Nephron (organoid): ENCODE measurements at regions not wholly inside any gene's neighbourhood (a gene's known extent, or its start where the extent isn't known, plus 50 kb on each side); places are given as distances from the start of the nearest gene placed in this dataset.

Source experiments
- H3K27ac Mint-ChIP-seq, 3 experiments: 2 replicates each; pipeline ENCODE4 v1.8.0; 2020; ENCODE audit warnings: mixed read lengths in 3 of 3, mild to moderate bottlenecking in 2 of 3, moderate library complexity in 1 of 3
- H3K27me3 Mint-ChIP-seq: 2 replicates; pipeline ENCODE4 v1.8.0; 2021; ENCODE audit warnings: low read depth, mild to moderate bottlenecking, moderate library complexity, mixed read lengths
- H3K36me3 Mint-ChIP-seq: 2 replicates; pipeline ENCODE4 v1.8.0; 2020; ENCODE audit warnings: low read depth, mixed read lengths
- H3K4me1 Mint-ChIP-seq: 2 replicates; pipeline ENCODE4 v1.8.0; 2020; ENCODE audit warnings: mixed read lengths
- H3K4me3 Mint-ChIP-seq, 3 experiments: 2 replicates each; pipeline ENCODE4 v1.8.0; 2020; ENCODE audit warnings: mild to moderate bottlenecking in 3 of 3, mixed read lengths in 3 of 3, moderate library complexity in 2 of 3
- H3K9me3 Mint-ChIP-seq: 2 replicates; pipeline ENCODE4 v1.8.0; 2020; ENCODE audit warnings: mixed read lengths
- CTCF ChIP-seq, 3 experiments: fragments of 200-600 bp; sonication (generic); IDR thresholded peaks; one replicate each; pipeline ENCODE4 v1.5.0; 2021; ENCODE audit warnings: antibody characterized with exemption in 3 of 3; ENCODE audit not compliant: unreplicated experiment in 3 of 3

DNA sequence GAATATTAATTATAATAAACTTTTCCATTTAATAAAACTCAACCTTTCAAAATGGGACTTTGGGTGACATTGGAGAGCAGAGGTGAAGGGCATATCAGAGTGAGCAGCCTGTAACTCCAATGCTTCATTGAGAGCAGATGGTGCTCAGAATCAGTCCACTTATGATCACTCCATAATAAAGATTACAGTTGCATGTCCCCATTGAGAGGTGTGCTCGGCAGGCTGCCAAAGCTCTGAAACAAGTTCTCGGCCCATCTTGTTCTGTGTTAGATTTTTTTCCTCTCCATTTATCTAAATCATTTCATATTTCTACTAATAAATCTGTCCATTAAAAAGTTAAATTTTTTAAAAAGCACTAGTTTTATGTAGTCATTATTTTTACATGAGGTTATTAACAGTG lies 1786.4 kb upstream of the WWC1 start:
- Mint-ChIP-seq H3K9me3 (no peaks in the 10 kb centered on the region), H3K36me3 (no peaks in the 10 kb centered on the region), H3K27me3 (no peaks in the 10 kb centered on the region), H3K4me1 (peaks cover 5% of the 10 kb centered on the region), H3K4me3 (no peak overlapping the region), H3K27ac (no peak overlapping the region)
- TF ChIP-seq CTCF (IDR thresholded peaks at IDR 0.05; ENCODE audit: unreplicated experiment in 3 of 3), result no peak

- no peaks in the 10 kb centered on the region for H3K27me3 Mint-ChIP-seq
- H3K36me3 Mint-ChIP-seq, result no peaks in the 10 kb centered on the region
- H3K27ac Mint-ChIP-seq, result no peak overlapping the region
- H3K4me3 Mint-ChIP-seq, result no peak overlapping the region
- TF ChIP-seq CTCF (IDR thresholded peaks at IDR 0.05; ENCODE audit: unreplicated experiment in 3 of 3), result no peak
- H3K9me3 Mint-ChIP-seq, result no peaks in the 10 kb centered on the region
- H3K4me1 Mint-ChIP-seq, result peaks cover under 1% of the 10 kb centered on the region
These were observed 1785.9 kb upstream of the WWC1 start for GRCh38 chr5:166505544-166505943.

GRCh38 chr5:166507810-166508425 lies 1783.5 kb upstream of the WWC1 start:
- no peak for TF ChIP-seq CTCF (IDR thresholded peaks at IDR 0.05; ENCODE audit: unreplicated experiment in 3 of 3)
- no peaks in the 10 kb centered on the region for H3K27me3 Mint-ChIP-seq
- H3K4me1 Mint-ChIP-seq, result no peaks in the 10 kb centered on the region
- no peak overlapping the region for H3K4me3 Mint-ChIP-seq
- H3K27ac Mint-ChIP-seq, result no peak overlapping the region
- no peaks in the 10 kb centered on the region for H3K36me3 Mint-ChIP-seq
- H3K9me3 Mint-ChIP-seq, result no peaks in the 10 kb centered on the region

GRCh38 chr5:166509085-166509484 lies 1782.4 kb upstream of the WWC1 start:
- H3K27ac Mint-ChIP-seq, result no peak overlapping the region
- TF ChIP-seq CTCF (IDR thresholded peaks at IDR 0.05; ENCODE audit: unreplicated experiment in 3 of 3), result no peak
- H3K4me3 Mint-ChIP-seq, result no peak overlapping the region
- no peaks in the 10 kb centered on the region for H3K4me1 Mint-ChIP-seq
- H3K36me3 Mint-ChIP-seq, result no peaks in the 10 kb centered on the region
- no peaks in the 10 kb centered on the region for H3K9me3 Mint-ChIP-seq
- no peaks in the 10 kb centered on the region for H3K27me3 Mint-ChIP-seq

GRCh38 chr5:166517976-166518375 lies 1773.5 kb upstream of the WWC1 start:
- peaks cover 7% of the 10 kb centered on the region for H3K4me1 Mint-ChIP-seq
- no peaks in the 10 kb centered on the region for H3K27me3 Mint-ChIP-seq
- H3K4me3 Mint-ChIP-seq, result no peak overlapping the region
- no peak overlapping the region for H3K27ac Mint-ChIP-seq
- H3K9me3 Mint-ChIP-seq, result no peaks in the 10 kb centered on the region
- H3K36me3 Mint-ChIP-seq, result no peaks in the 10 kb centered on the region
- TF ChIP-seq CTCF (IDR thresholded peaks at IDR 0.05; ENCODE audit: unreplicated experiment in 3 of 3), result no peak

GRCh38 chr5:166523206-166523605 lies 1768.2 kb upstream of the WWC1 start:
- no peak overlapping the region for H3K27ac Mint-ChIP-seq
- H3K4me3 Mint-ChIP-seq, result no peak overlapping the region
- no peaks in the 10 kb centered on the region for H3K27me3 Mint-ChIP-seq
- no peaks in the 10 kb centered on the region for H3K36me3 Mint-ChIP-seq
- H3K4me1 Mint-ChIP-seq, result no peaks in the 10 kb centered on the region
- no peaks in the 10 kb centered on the region for H3K9me3 Mint-ChIP-seq
- TF ChIP-seq CTCF (IDR thresholded peaks at IDR 0.05; ENCODE audit: unreplicated experiment in 3 of 3), result no peak
